ENCODE measurements at regions not wholly inside any gene's neighbourhood (a gene's known extent, or its start where the extent isn't known, plus 50 kb on each side); places are given as distances from the start of the nearest gene placed in this dataset.

GRCh38 chr3:162740941-162741596 is 1244.5 kb downstream of the OTOL1 start:
- ATAC-seq (replicated peaks in 1 of 4) (no peak), DNase-seq (no peak)
- no peaks in the 10 kb centered on the region for H3K27me3 ChIP-seq (replicated peaks in 1 of 2; ENCODE audit: control insufficient read depth in 2 of 2, extremely low read depth in 1 of 2, insufficient read depth in 2 of 2, low read length in 1 of 2)
- H3K4me3 ChIP-seq (ENCODE audit: control insufficient read depth in 1 of 2, extremely low read depth in 1 of 2, low read length in 1 of 2), result no peak overlapping the region
- no peak overlapping the region for H3K27ac ChIP-seq (ENCODE audit: low read length)
- H3K36me3 Mint-ChIP-seq, result no peaks in the 10 kb centered on the region
- H3K36me3 ChIP-seq (ENCODE audit: control insufficient read depth in 2 of 2, extremely low read depth in 1 of 2, insufficient read depth in 1 of 2, low read length in 1 of 2), result no peaks in the 10 kb centered on the region
- H3K4me3 Mint-ChIP-seq, result no peak overlapping the region
- WGBS (ENCODE audit: insufficient coverage), result 65% methylated on average over 3 of the region's 6 CpGs
- H3K27me3 Mint-ChIP-seq, result no peaks in the 10 kb centered on the region
- no peaks in the 10 kb centered on the region for H3K4me1 ChIP-seq (ENCODE audit: control insufficient read depth in 1 of 2, extremely low read depth in 1 of 2, insufficient read depth in 2 of 2, low read length in 2 of 2)
- ChIA-PET CTCF (no interaction called here), POLR2A (no interaction called here)
- no peaks in the 10 kb centered on the region for H3K4me1 Mint-ChIP-seq
- H3K27ac Mint-ChIP-seq, result no peak overlapping the region
- no peaks in the 10 kb centered on the region for H3K9me3 ChIP-seq
- H3K9me3 Mint-ChIP-seq, result peaks cover 8 to 12% (median 9%) of the 10 kb centered on the region in 3 donors

- H3K4me1 ChIP-seq (ENCODE audit: control insufficient read depth in 1 of 2, extremely low read depth in 1 of 2, insufficient read depth in 2 of 2, low read length in 2 of 2), result no peaks in the 10 kb centered on the region
- no CpG with 5 or more reads among the region's 4 CpGs for WGBS (ENCODE audit: insufficient coverage)
- Mint-ChIP-seq H3K4me3 (no peak overlapping the region), H3K4me1 (no peaks in the 10 kb centered on the region), H3K27me3 (no peaks in the 10 kb centered on the region), H3K9me3 (peaks cover 8 to 11% (median 9%) of the 10 kb centered on the region in 3 donors), H3K27ac (no peak overlapping the region), H3K36me3 (no peaks in the 10 kb centered on the region)
- ATAC-seq (replicated peaks in 1 of 4), result no peak
- no peak overlapping the region for H3K27ac ChIP-seq (ENCODE audit: low read length)
- H3K9me3 ChIP-seq, result no peaks in the 10 kb centered on the region
- H3K36me3 ChIP-seq (ENCODE audit: control insufficient read depth in 2 of 2, extremely low read depth in 1 of 2, insufficient read depth in 1 of 2, low read length in 1 of 2), result no peaks in the 10 kb centered on the region
- no peak for DNase-seq
- no peak overlapping the region for H3K4me3 ChIP-seq (ENCODE audit: control insufficient read depth in 1 of 2, extremely low read depth in 1 of 2, low read length in 1 of 2)
- no peaks in the 10 kb centered on the region for H3K27me3 ChIP-seq (replicated peaks in 1 of 2; ENCODE audit: control insufficient read depth in 2 of 2, extremely low read depth in 1 of 2, insufficient read depth in 2 of 2, low read length in 1 of 2)
- ChIA-PET CTCF (no interaction called here), POLR2A (no interaction called here)
These were observed 1245.6 kb downstream of the OTOL1 start for GRCh38 chr3:162742159-162742717.

- no peaks in the 10 kb centered on the region for H3K4me1 Mint-ChIP-seq
- H3K27ac Mint-ChIP-seq, result no peak overlapping the region
- POLR2A ChIA-PET, result no interaction called here
- Histone ChIP-seq H3K27ac (ENCODE audit: low read length) (no peak overlapping the region), H3K4me1 (ENCODE audit: control insufficient read depth in 1 of 2, extremely low read depth in 1 of 2, insufficient read depth in 2 of 2, low read length in 2 of 2) (no peaks in the 10 kb centered on the region), H3K27me3 (replicated peaks in 1 of 2; ENCODE audit: control insufficient read depth in 2 of 2, extremely low read depth in 1 of 2, insufficient read depth in 2 of 2, low read length in 1 of 2) (no peaks in the 10 kb centered on the region), H3K4me3 (ENCODE audit: control insufficient read depth in 1 of 2, extremely low read depth in 1 of 2, low read length in 1 of 2) (no peak overlapping the region), H3K9me3 (no peaks in the 10 kb centered on the region), H3K36me3 (ENCODE audit: control insufficient read depth in 2 of 2, extremely low read depth in 1 of 2, insufficient read depth in 1 of 2, low read length in 1 of 2) (no peaks in the 10 kb centered on the region)
- CTCF ChIA-PET, result interaction anchor here in 1 of 2 donors (0.9 kb wide), 1 partner anchor 8 kb away, joined by 4 read pairs; no protein-coding TSS in a partner anchor
- H3K9me3 Mint-ChIP-seq, result peaks cover 8 to 19% (median 9%) of the 10 kb centered on the region in 3 donors
- no peak overlapping the region for H3K4me3 Mint-ChIP-seq
- no peaks in the 10 kb centered on the region for H3K36me3 Mint-ChIP-seq
- no peaks in the 10 kb centered on the region for H3K27me3 Mint-ChIP-seq
- no peak for DNase-seq
- ATAC-seq (replicated peaks in 1 of 4), result no peak
These were observed 1246.5 kb downstream of the OTOL1 start for GRCh38 chr3:162743091-162743490.

- no peaks in the 10 kb centered on the region for H3K27me3 Mint-ChIP-seq
- CTCF ChIA-PET, result no interaction called here
- no peaks in the 10 kb centered on the region for H3K4me1 Mint-ChIP-seq
- no peaks in the 10 kb centered on the region for H3K36me3 Mint-ChIP-seq
- H3K36me3 ChIP-seq (ENCODE audit: control insufficient read depth in 2 of 2, extremely low read depth in 1 of 2, insufficient read depth in 1 of 2, low read length in 1 of 2), result no peaks in the 10 kb centered on the region
- no CpG with 5 or more reads among the region's 2 CpGs for WGBS (ENCODE audit: insufficient coverage)
- ATAC-seq (replicated peaks in 1 of 4) (no peak), DNase-seq (no peak)
- H3K27ac Mint-ChIP-seq, result no peak overlapping the region
- H3K9me3 Mint-ChIP-seq, result peaks cover 3 to 14% (median 5%) of the 10 kb centered on the region in 3 donors
- no peak overlapping the region for H3K27ac ChIP-seq (ENCODE audit: low read length)
- POLR2A ChIA-PET, result no interaction called here
- no peaks in the 10 kb centered on the region for H3K4me1 ChIP-seq (ENCODE audit: control insufficient read depth in 1 of 2, extremely low read depth in 1 of 2, insufficient read depth in 2 of 2, low read length in 2 of 2)
- no peak overlapping the region for H3K4me3 Mint-ChIP-seq
- no peak overlapping the region for H3K4me3 ChIP-seq (ENCODE audit: control insufficient read depth in 1 of 2, extremely low read depth in 1 of 2, low read length in 1 of 2)
- no peaks in the 10 kb centered on the region for H3K27me3 ChIP-seq (replicated peaks in 1 of 2; ENCODE audit: control insufficient read depth in 2 of 2, extremely low read depth in 1 of 2, insufficient read depth in 2 of 2, low read length in 1 of 2)
- peaks cover 2% of the 10 kb centered on the region for H3K9me3 ChIP-seq
These were observed 1264.2 kb downstream of the OTOL1 start for GRCh38 chr3:162760789-162761188.

GRCh38 chr3:162764051-162764807 is 1267.6 kb downstream of the OTOL1 start:
- WGBS (ENCODE audit: insufficient coverage), result no CpG with 5 or more reads among the region's 4 CpGs

GRCh38 chr3:162764808-162765071 is 1268.1 kb downstream of the OTOL1 start:
- no peaks in the 10 kb centered on the region for H3K36me3 ChIP-seq (ENCODE audit: control insufficient read depth in 2 of 2, extremely low read depth in 1 of 2, insufficient read depth in 1 of 2, low read length in 1 of 2)
- peaks cover 5% of the 10 kb centered on the region for H3K9me3 ChIP-seq
- DNase-seq (no peak), ATAC-seq (replicated peaks in 1 of 4) (no peak)
- Mint-ChIP-seq H3K36me3 (no peaks in the 10 kb centered on the region), H3K4me3 (no peak overlapping the region), H3K9me3 (peaks cover 3 to 15% (median 14%) of the 10 kb centered on the region in 3 donors), H3K27me3 (no peaks in the 10 kb centered on the region), H3K4me1 (no peaks in the 10 kb centered on the region), H3K27ac (no peak overlapping the region)
- no peak overlapping the region for H3K4me3 ChIP-seq (ENCODE audit: control insufficient read depth in 1 of 2, extremely low read depth in 1 of 2, low read length in 1 of 2)
- CTCF ChIA-PET, result no interaction called here
- POLR2A ChIA-PET, result no interaction called here
- no peak overlapping the region for H3K27ac ChIP-seq (ENCODE audit: low read length)
- H3K4me1 ChIP-seq (ENCODE audit: control insufficient read depth in 1 of 2, extremely low read depth in 1 of 2, insufficient read depth in 2 of 2, low read length in 2 of 2), result no peaks in the 10 kb centered on the region
- no peaks in the 10 kb centered on the region for H3K27me3 ChIP-seq (replicated peaks in 1 of 2; ENCODE audit: control insufficient read depth in 2 of 2, extremely low read depth in 1 of 2, insufficient read depth in 2 of 2, low read length in 1 of 2)

More at GRCh38 chr3:162764051-162764807, 1267.6 kb downstream of the OTOL1 start:
- POLR2A ChIA-PET, result no interaction called here
- Mint-ChIP-seq H3K27me3 (no peaks in the 10 kb centered on the region), H3K9me3 (peaks cover 3 to 15% (median 9%) of the 10 kb centered on the region in 3 donors), H3K4me1 (no peaks in the 10 kb centered on the region), H3K27ac (no peak overlapping the region), H3K36me3 (no peaks in the 10 kb centered on the region), H3K4me3 (no peak overlapping the region)
- DNase-seq (no peak), ATAC-seq (replicated peaks in 1 of 4) (no peak)
- Histone ChIP-seq H3K36me3 (ENCODE audit: control insufficient read depth in 2 of 2, extremely low read depth in 1 of 2, insufficient read depth in 1 of 2, low read length in 1 of 2) (no peaks in the 10 kb centered on the region), H3K4me1 (ENCODE audit: control insufficient read depth in 1 of 2, extremely low read depth in 1 of 2, insufficient read depth in 2 of 2, low read length in 2 of 2) (no peaks in the 10 kb centered on the region), H3K27ac (ENCODE audit: low read length) (no peak overlapping the region), H3K27me3 (replicated peaks in 1 of 2; ENCODE audit: control insufficient read depth in 2 of 2, extremely low read depth in 1 of 2, insufficient read depth in 2 of 2, low read length in 1 of 2) (no peaks in the 10 kb centered on the region), H3K4me3 (ENCODE audit: control insufficient read depth in 1 of 2, extremely low read depth in 1 of 2, low read length in 1 of 2) (no peak overlapping the region), H3K9me3 (peaks cover 5% of the 10 kb centered on the region)
- CTCF ChIA-PET, result no interaction called here

Data from T-cell (primary cell).